K562 (cell line): ENCODE measurements at regions not wholly inside any gene's neighbourhood (a gene's known extent, or its start where the extent isn't known, plus 50 kb on each side); places are given as distances from the start of the nearest gene placed in this dataset.

Experiments
- ATAC-seq: fragments of 200-7000 bp; cut with Tn5 transposase; 3 replicates; pipeline ENCODE4 v1.9.1; 2020; ENCODE audit warnings: moderate library complexity
- BruUV-seq: library from RNA; stranded (reverse); fragments of 400-500 nt; replicated peaks from 2 replicates; lab custom pipeline; 2021; lab: Mats Ljungman, UMichigan
- CTCF ChIA-PET: fragments of 300-600 bp; formaldehyde crosslinking; extraction: SDS; loops from one replicate; lab custom pipeline; 2021; ENCODE audit warnings: low intra/inter-chr PET ratio; lab: Yijun Ruan, JAX
- POLR2A ChIA-PET: fragments of 300-600, 350-650 bp; sonication (Branson Sonifier 250); formaldehyde crosslinking; extraction: SDS; loops from one replicate; lab custom pipeline; 2021; ENCODE audit warnings: antibody characterized with exemption, inconsistent platforms; lab: Yijun Ruan, JAX
- DNase-seq, 4 experiments: peaks; one replicate each; pipeline versions ENCODE4 v3.0.0 to v3.0.0-alpha.2; 2011 to 2018; ENCODE audit warnings: low spot score in 3 of 4, mixed read lengths in 3 of 4; ENCODE audit errors: extremely low read depth in 1 of 4
- FAIRE-seq: peaks from 2 replicates; lab custom pipeline; 2011; peaks lifted over from hg19 to GRCh38; lab: Jason Lieb, UNC
- H2AFZ ChIP-seq: 2 replicates; pipeline ENCODE4 v1.6.0; 2011; ENCODE audit warnings: low read depth, low read length, control low read depth, inconsistent platforms
- H3K27ac ChIP-seq: fragments of 200-600 bp; 3 replicates; pipeline ENCODE4 v1.8.0; 2011; ENCODE audit warnings: low read depth, mild to moderate bottlenecking, control low read depth, inconsistent platforms, low read length, moderate library complexity, mixed read lengths; ENCODE audit errors: extremely low read depth
- H3K27me3 ChIP-seq, 2 experiments: fragments of 300-600 bp in 1 of 2; 2 replicates in 1 of 2; 3 replicates in 1 of 2; pipeline versions ENCODE4 v1.6.0 to v1.8.0; 2011; ENCODE audit warnings: inconsistent platforms in 2 of 2, low read length in 2 of 2, mild to moderate bottlenecking in 1 of 2, mixed read lengths in 1 of 2, moderate library complexity in 1 of 2; ENCODE audit not compliant: control insufficient read depth in 2 of 2, insufficient read depth in 2 of 2
- H3K36me3 ChIP-seq: fragments of 300-600 bp; 3 replicates; pipeline ENCODE4 v1.8.0; 2011; ENCODE audit warnings: mild to moderate bottlenecking, low read length, inconsistent platforms; ENCODE audit not compliant: control insufficient read depth, insufficient read depth
- H3K4me1 ChIP-seq, 2 experiments: fragments of 200-600 bp in 1 of 2; replicated peaks in 1 of 2; 2 replicates in 1 of 2; 3 replicates in 1 of 2; pipeline versions ENCODE4 v1.5.1 to v1.8.0; 2011; ENCODE audit warnings: inconsistent platforms in 2 of 2, low read length in 2 of 2, mild to moderate bottlenecking in 1 of 2, mixed read lengths in 1 of 2, moderate library complexity in 1 of 2; ENCODE audit not compliant: control insufficient read depth in 2 of 2, insufficient read depth in 2 of 2
- H3K4me2 ChIP-seq: 2 replicates; pipeline ENCODE4 v1.6.1; 2011; ENCODE audit warnings: low read length, control low read depth, inconsistent platforms, mixed read lengths; ENCODE audit not compliant: insufficient read depth
- H3K4me3 ChIP-seq: fragments of 200-600 bp; sonication (generic), shearing (Covaris generic); 2 replicates; pipeline ENCODE4 v1.5.1; 2016; ENCODE audit warnings: control low read depth, inconsistent platforms
- H3K79me2 ChIP-seq: fragments of 200-600 bp; 3 replicates; pipeline ENCODE4 v1.8.0; 2011; ENCODE audit warnings: low read length, inconsistent platforms; ENCODE audit not compliant: control insufficient read depth, insufficient read depth
- H3K9ac ChIP-seq, 2 experiments: 2 replicates each; pipeline versions ENCODE4 v1.6.0 to v1.6.1; 2011; ENCODE audit warnings: low read depth in 2 of 2, low read length in 2 of 2, control low read depth in 1 of 2, inconsistent platforms in 1 of 2, mild to moderate bottlenecking in 1 of 2, mixed read lengths in 1 of 2; ENCODE audit not compliant: insufficient read depth in 1 of 2
- H3K9me1 ChIP-seq: one replicate; pipeline ENCODE4 v1.6.0; 2011; ENCODE audit warnings: inconsistent platforms, mild to moderate bottlenecking, low read length, moderate library complexity; ENCODE audit not compliant: control insufficient read depth, insufficient read depth
- H3K9me3 ChIP-seq: replicated peaks from 2 replicates; pipeline ENCODE4 v1.5.1; 2011; ENCODE audit warnings: low read depth, low read length, inconsistent platforms; ENCODE audit not compliant: control insufficient read depth, insufficient read depth
- H4K20me1 ChIP-seq: replicated peaks from 2 replicates; pipeline ENCODE4 v1.6.1; 2011; ENCODE audit warnings: low read length, inconsistent platforms, mixed read lengths; ENCODE audit not compliant: control insufficient read depth, insufficient read depth
- MTA1 ChIP-seq: fragments of 450-650 bp; IDR thresholded peaks from 2 replicates; pipeline ENCODE4 v1.6.1; 2017; ENCODE audit warnings: borderline replicate concordance
- TCF7L2 ChIP-seq: fragments of 150-350 bp; IDR thresholded peaks from 2 replicates; pipeline ENCODE4 v1.6.1; 2016; ENCODE audit warnings: low read depth, mild to moderate bottlenecking, low read length, moderate library complexity
- ZNF699 ChIP-seq: fragments of 250-450 bp; sonication (Bioruptor Pico); IDR thresholded peaks from 2 replicates; pipeline ENCODE4 v1.8.0; 2021; ENCODE audit warnings: mild to moderate bottlenecking, moderate library complexity; ENCODE audit not compliant: insufficient replicate concordance
- WGBS: fragments of 100-300 bp; shearing (Covaris generic); methylation state at CpG from one replicate; pipeline ENCODE4 v1.1.6; 2016; ENCODE audit warnings: low coverage, mixed read lengths; ENCODE audit not compliant: insufficient coverage; ENCODE audit errors: missing lambda C conversion rate; 5-methylcytosine and 5-hydroxymethylcytosine counted together
- in situ Hi-C: fragments of 300-500 bp; cut with MboI; formaldehyde crosslinking; loops from 4 replicates; pipeline ENCODE4 v1.15.0; 2018; ENCODE audit warnings: inconsistent platforms, mixed read lengths
- intact Hi-C: fragments of 100-400 bp; cut with micrococcal nuclease; formaldehyde crosslinking; loops from 2 replicates; pipeline ENCODE4 v1.14.2; 2022
- TF ChIP-seq, protein P1 (sequence below): fragments of 450-650 bp; IDR thresholded peaks from 2 replicates; pipeline ENCODE4 v1.6.1; 2016; ENCODE audit warnings: low read depth

DNA sequence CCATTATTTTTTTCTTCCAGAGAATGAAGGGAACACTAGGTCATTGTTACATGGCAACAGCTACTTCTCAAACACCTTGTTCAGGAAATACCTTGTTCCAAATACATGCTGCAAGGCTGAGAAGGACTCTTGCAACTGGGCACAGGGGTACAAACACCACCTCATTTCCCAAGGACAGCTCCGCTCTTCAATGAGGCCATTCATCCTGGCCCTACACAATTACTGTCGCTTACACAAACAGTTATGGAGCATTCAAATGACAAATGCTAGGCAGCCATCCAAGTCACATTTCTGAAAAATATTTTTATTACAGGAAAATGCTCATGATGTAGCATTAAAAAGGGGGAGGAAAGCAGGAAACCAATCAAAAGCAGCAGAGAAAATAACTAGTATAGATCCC, 611.9 kb downstream of the DHX35 start (continued):
- TF ChIP-seq, protein P1, sequence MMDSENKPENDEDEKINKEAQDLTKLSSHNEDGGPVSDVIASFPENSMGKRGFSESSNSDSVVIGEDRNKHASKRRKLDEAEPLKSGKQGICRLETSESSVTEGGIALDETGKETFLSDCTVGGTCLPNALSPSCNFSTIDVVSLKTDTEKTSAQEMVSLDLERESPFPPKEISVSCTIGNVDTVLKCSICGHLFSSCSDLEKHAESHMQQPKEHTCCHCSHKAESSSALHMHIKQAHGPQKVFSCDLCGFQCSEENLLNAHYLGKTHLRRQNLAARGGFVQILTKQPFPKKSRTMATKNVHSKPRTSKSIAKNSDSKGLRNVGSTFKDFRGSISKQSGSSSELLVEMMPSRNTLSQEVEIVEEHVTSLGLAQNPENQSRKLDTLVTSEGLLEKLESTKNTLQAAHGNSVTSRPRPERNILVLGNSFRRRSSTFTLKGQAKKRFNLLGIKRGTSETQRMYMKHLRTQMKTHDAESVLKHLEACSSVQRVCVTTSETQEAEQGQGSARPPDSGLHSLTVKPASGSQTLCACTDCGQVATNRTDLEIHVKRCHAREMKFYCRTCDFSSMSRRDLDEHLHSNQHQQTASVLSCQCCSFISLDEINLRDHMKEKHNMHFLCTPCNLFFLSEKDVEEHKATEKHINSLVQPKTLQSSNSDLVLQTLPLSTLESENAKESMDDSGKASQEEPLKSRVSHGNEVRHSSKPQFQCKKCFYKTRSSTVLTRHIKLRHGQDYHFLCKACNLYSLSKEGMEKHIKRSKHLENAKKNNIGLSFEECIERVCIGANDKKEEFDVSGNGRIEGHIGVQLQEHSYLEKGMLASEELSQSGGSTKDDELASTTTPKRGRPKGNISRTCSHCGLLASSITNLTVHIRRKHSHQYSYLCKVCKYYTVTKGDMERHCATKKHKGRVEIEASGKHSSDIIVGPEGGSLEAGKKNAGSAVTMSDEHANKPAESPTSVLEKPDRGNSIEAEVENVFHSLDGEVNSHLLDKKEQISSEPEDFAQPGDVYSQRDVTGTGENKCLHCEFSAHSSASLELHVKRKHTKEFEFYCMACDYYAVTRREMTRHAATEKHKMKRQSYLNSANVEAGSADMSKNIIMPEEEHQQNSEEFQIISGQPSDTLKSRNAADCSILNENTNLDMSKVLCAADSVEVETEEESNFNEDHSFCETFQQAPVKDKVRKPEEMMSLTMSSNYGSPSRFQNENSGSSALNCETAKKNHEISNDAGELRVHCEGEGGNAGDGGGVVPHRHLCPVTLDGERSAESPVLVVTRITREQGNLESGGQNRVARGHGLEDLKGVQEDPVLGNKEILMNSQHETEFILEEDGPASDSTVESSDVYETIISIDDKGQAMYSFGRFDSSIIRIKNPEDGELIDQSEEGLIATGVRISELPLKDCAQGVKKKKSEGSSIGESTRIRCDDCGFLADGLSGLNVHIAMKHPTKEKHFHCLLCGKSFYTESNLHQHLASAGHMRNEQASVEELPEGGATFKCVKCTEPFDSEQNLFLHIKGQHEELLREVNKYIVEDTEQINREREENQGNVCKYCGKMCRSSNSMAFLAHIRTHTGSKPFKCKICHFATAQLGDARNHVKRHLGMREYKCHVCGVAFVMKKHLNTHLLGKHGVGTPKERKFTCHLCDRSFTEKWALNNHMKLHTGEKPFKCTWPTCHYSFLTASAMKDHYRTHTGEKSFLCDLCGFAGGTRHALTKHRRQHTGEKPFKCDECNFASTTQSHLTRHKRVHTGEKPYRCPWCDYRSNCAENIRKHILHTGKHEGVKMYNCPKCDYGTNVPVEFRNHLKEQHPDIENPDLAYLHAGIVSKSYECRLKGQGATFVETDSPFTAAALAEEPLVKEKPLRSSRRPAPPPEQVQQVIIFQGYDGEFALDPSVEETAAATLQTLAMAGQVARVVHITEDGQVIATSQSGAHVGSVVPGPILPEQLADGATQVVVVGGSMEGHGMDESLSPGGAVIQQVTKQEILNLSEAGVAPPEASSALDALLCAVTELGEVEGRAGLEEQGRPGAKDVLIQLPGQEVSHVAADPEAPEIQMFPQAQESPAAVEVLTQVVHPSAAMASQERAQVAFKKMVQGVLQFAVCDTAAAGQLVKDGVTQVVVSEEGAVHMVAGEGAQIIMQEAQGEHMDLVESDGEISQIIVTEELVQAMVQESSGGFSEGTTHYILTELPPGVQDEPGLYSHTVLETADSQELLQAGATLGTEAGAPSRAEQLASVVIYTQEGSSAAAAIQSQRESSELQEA = no peak

DNA sequence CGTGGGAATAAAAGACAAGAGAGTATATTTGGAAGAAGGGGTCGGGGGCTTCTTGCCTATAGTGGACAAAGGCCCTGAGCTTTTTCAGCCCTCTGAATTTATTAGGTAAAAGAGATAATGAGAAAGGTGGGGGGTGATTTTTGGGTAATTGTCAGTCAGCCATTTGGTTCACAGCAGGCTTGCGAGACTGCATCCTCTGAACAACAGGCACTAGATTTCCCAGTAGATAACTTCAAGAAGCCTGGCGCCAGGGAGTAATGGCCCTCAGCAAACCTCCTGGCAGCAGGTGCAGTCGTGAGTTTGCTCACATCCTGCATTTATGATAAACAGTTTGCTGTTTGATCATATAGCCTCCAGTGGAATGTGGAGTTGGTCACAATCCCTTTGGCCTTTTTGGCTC, 609.0 kb downstream of the DHX35 start:
- in situ Hi-C loops = no loop called here
- no peaks in the 10 kb centered on the region for H3K36me3 ChIP-seq
- no peaks in the 10 kb centered on the region for H3K27me3 ChIP-seq
- 0% methylated on average over 5 of the region's 5 CpGs for WGBS
- no peak for DNase-seq
- H3K4me1 ChIP-seq = no peaks in the 10 kb centered on the region
- H3K4me3 ChIP-seq = no peak overlapping the region
- no peaks in the 10 kb centered on the region for H4K20me1 ChIP-seq
- no peak overlapping the region for H3K27ac ChIP-seq
- TF ChIP-seq TCF7L2 (no peak), ZNF699 (no peak), MTA1 (no peak)
- no peaks in the 10 kb centered on the region for H3K79me2 ChIP-seq
- no peak for FAIRE-seq
- ChIA-PET POLR2A (no interaction called here), CTCF (no interaction called here)
- no TSS peak for BruUV-seq
- no peak overlapping the region for H2AFZ ChIP-seq
- intact Hi-C loops = no loop called here
- no peak overlapping the region for H3K4me2 ChIP-seq
- H3K9ac ChIP-seq = no peak overlapping the region
- no peaks in the 10 kb centered on the region for H3K9me3 ChIP-seq
- H3K9me1 ChIP-seq = no peaks in the 10 kb centered on the region
- no peak for ATAC-seq
